WTC11 (cell line): ENCODE measurements at regions not wholly inside any gene's neighbourhood (a gene's known extent, or its start where the extent isn't known, plus 50 kb on each side); places are given as distances from the start of the nearest gene placed in this dataset.

Experiments
- ATAC-seq: fragments of 200-7000 bp; cut with Tn5 transposase; 2 replicates; pipeline ENCODE4 v1.10.0; 2021; ENCODE audit warnings: mild to moderate bottlenecking, moderate library complexity
- CTCF ChIA-PET: fragments of 300-600 bp; sonication (Branson Sonifier 250); formaldehyde crosslinking; loops from one replicate; lab custom pipeline; 2021; ENCODE audit warnings: antibody characterized with exemption; lab: Charles Lee
- POLR2A ChIA-PET: fragments of 350-600 bp; sonication (Branson Sonifier 250); formaldehyde crosslinking; loops from one replicate; lab custom pipeline; 2021; ENCODE audit warnings: antibody characterized with exemption; lab: Charles Lee
- DNase-seq: peaks from one replicate; pipeline ENCODE4 v3.0.0; 2021; ENCODE audit warnings: low spot score
- H3K27ac Mint-ChIP-seq: 2 replicates; pipeline ENCODE4 v1.8.0; 2021; ENCODE audit warnings: mixed read lengths
- H3K27me3 Mint-ChIP-seq: 2 replicates; pipeline ENCODE4 v1.8.0; 2021; ENCODE audit warnings: low read depth, mild to moderate bottlenecking, moderate library complexity, mixed read lengths
- H3K36me3 Mint-ChIP-seq: 2 replicates; pipeline ENCODE4 v1.8.0; 2021; ENCODE audit warnings: mixed read lengths
- H3K4me1 Mint-ChIP-seq: 2 replicates; pipeline ENCODE4 v1.8.0; 2022; ENCODE audit warnings: mixed read lengths
- H3K4me3 Mint-ChIP-seq: 2 replicates; pipeline ENCODE4 v1.8.0; 2021; ENCODE audit warnings: mild to moderate bottlenecking, moderate library complexity, mixed read lengths
- H3K9me3 Mint-ChIP-seq: 2 replicates; pipeline ENCODE4 v1.8.0; 2021; ENCODE audit warnings: mixed read lengths
- CBFB ChIP-seq: sonication (generic); formaldehyde crosslinking; IDR thresholded peaks from 2 replicates; pipeline ENCODE4 v1.8.1; 2022; ENCODE audit warnings: mild to moderate bottlenecking, low read depth, missing genetic modification reagents
- ELF4 ChIP-seq: sonication (generic); formaldehyde crosslinking; IDR thresholded peaks from 2 replicates; pipeline ENCODE4 v1.8.1; 2022; ENCODE audit warnings: low read depth, mild to moderate bottlenecking, moderate library complexity, missing genetic modification reagents
- EMX1 ChIP-seq: fragments of 250-450 bp; sonication (Bioruptor Pico); IDR thresholded peaks from 2 replicates; pipeline ENCODE4 v1.8.0; 2021; ENCODE audit warnings: mild to moderate bottlenecking
- ESRRA ChIP-seq: sonication (generic); formaldehyde crosslinking; IDR thresholded peaks from 2 replicates; pipeline ENCODE4 v1.8.1; 2022; ENCODE audit warnings: mild to moderate bottlenecking, missing genetic modification reagents, borderline replicate concordance
- FOXJ3 ChIP-seq: sonication (generic); formaldehyde crosslinking; IDR thresholded peaks from 2 replicates; pipeline ENCODE4 v1.9.0; 2021; ENCODE audit warnings: missing genetic modification reagents, mild to moderate bottlenecking, borderline replicate concordance
- FOXP1 ChIP-seq: sonication (generic); formaldehyde crosslinking; IDR thresholded peaks from 2 replicates; pipeline ENCODE4 v1.8.0; 2022; ENCODE audit warnings: missing genetic modification reagents, mild to moderate bottlenecking, moderate library complexity, borderline replicate concordance
- JUN ChIP-seq: sonication (generic); formaldehyde crosslinking; IDR thresholded peaks from 2 replicates; pipeline ENCODE4 v1.8.0; 2023; ENCODE audit warnings: mild to moderate bottlenecking, missing genetic modification reagents
- NFE2L1 ChIP-seq: sonication (generic); formaldehyde crosslinking; IDR thresholded peaks from 2 replicates; pipeline ENCODE4 v1.8.1; 2023; ENCODE audit warnings: missing genetic modification reagents
- NR3C1 ChIP-seq: sonication (generic); formaldehyde crosslinking; conservative IDR thresholded peaks from 2 replicates; pipeline ENCODE4 v1.8.1; 2023; ENCODE audit warnings: low read depth, mild to moderate bottlenecking, missing genetic modification reagents
- PRRX2 ChIP-seq: fragments of 250-450 bp; sonication (Bioruptor Pico); IDR thresholded peaks from 2 replicates; pipeline ENCODE4 v1.8.0; 2021; ENCODE audit warnings: mild to moderate bottlenecking
- RELA ChIP-seq: sonication (generic); formaldehyde crosslinking; IDR thresholded peaks from 2 replicates; pipeline ENCODE4 v1.8.1; 2022; ENCODE audit warnings: missing genetic modification reagents, mild to moderate bottlenecking, borderline replicate concordance
- SP1 ChIP-seq: sonication (generic); formaldehyde crosslinking; conservative IDR thresholded peaks from 2 replicates; pipeline ENCODE4 v1.8.1; 2022; ENCODE audit warnings: missing genetic modification reagents
- TEAD1 ChIP-seq: sonication (generic); formaldehyde crosslinking; IDR thresholded peaks from 2 replicates; pipeline ENCODE4 v1.8.0; 2022; ENCODE audit warnings: mild to moderate bottlenecking, missing genetic modification reagents
- ZNF671 ChIP-seq: fragments of 250-450 bp; sonication (Bioruptor Pico); IDR thresholded peaks from 2 replicates; pipeline ENCODE4 v1.8.0; 2021; ENCODE audit warnings: mild to moderate bottlenecking
- TF ChIP-seq, protein P1 (sequence below): sonication (generic); formaldehyde crosslinking; IDR thresholded peaks from 2 replicates; pipeline ENCODE4 v1.8.0; 2022; ENCODE audit warnings: mild to moderate bottlenecking, missing genetic modification reagents
- TF ChIP-seq, protein P2 (sequence below): sonication (generic); formaldehyde crosslinking; IDR thresholded peaks from 2 replicates; pipeline ENCODE4 v1.8.1; 2023; ENCODE audit warnings: mild to moderate bottlenecking, missing genetic modification reagents, moderate library complexity
- TF ChIP-seq, protein P3 (sequence below): sonication (generic); formaldehyde crosslinking; IDR thresholded peaks from 2 replicates; pipeline ENCODE4 v1.8.0; 2023; ENCODE audit warnings: missing genetic modification reagents
- TF ChIP-seq, protein P4 (sequence below): sonication (generic); formaldehyde crosslinking; IDR thresholded peaks from 2 replicates; pipeline ENCODE4 v1.8.0; 2022; ENCODE audit warnings: mild to moderate bottlenecking, missing genetic modification reagents
- TF ChIP-seq, protein P5 (sequence below): fragments of 250-450 bp; sonication (Bioruptor Pico); IDR thresholded peaks from 2 replicates; pipeline ENCODE4 v1.9.0; 2021; ENCODE audit warnings: mild to moderate bottlenecking
- TF ChIP-seq, protein P6 (sequence below): fragments of 200-600 bp; IDR thresholded peaks from 2 replicates; pipeline ENCODE4 v1.8.0; 2022; ENCODE audit warnings: antibody characterized with exemption
- TF ChIP-seq, protein P7 (sequence below): sonication (generic); formaldehyde crosslinking; IDR thresholded peaks from 2 replicates; pipeline ENCODE4 v1.8.1; 2022; ENCODE audit warnings: low read depth, mild to moderate bottlenecking, moderate library complexity, missing genetic modification reagents, borderline replicate concordance
- TF ChIP-seq, protein P8 (sequence below): fragments of 250-450 bp; sonication (Bioruptor Pico); IDR thresholded peaks from 2 replicates; pipeline ENCODE4 v1.8.0; 2021; ENCODE audit warnings: mild to moderate bottlenecking

DNA sequence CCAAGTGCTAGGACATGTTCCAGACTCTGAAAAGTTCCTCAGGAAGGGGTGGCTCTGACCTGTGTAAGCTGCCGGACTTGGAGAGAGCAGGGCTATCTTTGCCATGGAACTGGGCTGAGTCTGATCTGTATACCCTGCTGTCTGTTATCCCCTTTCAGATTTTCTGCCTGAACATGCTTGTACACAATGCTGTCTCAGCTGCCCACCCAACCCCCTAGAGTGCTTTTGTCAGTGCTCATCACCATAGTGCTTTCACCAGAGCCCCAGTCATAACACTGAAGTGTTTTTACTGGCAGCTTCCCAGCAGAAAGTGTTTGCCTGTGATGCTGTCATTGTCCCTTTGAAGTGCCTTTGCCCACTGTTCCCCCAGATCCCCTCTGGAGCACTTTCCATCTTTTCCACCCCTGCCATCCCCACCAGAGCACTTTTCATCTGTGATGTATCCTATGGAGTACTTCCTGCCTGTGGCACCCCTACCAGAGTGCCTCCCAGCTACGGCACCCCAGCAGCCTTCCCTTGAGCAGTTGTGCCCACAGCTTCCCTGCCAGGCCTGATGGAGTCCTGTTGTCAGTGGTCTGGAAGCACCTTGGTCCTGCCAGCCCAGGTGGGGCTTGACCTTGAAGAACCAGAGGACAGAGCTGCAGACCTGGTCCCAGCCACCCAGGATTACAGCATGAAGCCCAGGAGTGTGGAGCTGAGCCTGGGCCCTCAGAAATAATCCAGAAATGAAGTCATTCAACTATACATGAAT is 397.7 kb downstream of the DIPK2A start:
- Mint-ChIP-seq H3K4me1 (peaks cover 15% of the 10 kb centered on the region), H3K27ac (no peak overlapping the region), H3K9me3 (peaks cover 52% of the 10 kb centered on the region), H3K27me3 (no peaks in the 10 kb centered on the region; the same call in 1 of the 2 replicates), H3K36me3 (peaks cover 35% of the 10 kb centered on the region), H3K4me3 (no peak overlapping the region)
- ATAC-seq (no peak), DNase-seq (no peak)
- TF ChIP-seq FOXJ3 (CRISPR knock-in tag) (no peak), EMX1 (no peak), NR3C1 (no peak), FOXP1 (CRISPR knock-in tag) (no peak), CBFB (CRISPR knock-in tag) (no peak), PRRX2 (CRISPR knock-in tag) (no peak), RELA (CRISPR knock-in tag) (no peak), TEAD1 (CRISPR knock-in tag) (no peak), ELF4 (no peak), JUN (no peak), ESRRA (CRISPR knock-in tag) (no peak)
- TF ChIP-seq, protein P1, sequence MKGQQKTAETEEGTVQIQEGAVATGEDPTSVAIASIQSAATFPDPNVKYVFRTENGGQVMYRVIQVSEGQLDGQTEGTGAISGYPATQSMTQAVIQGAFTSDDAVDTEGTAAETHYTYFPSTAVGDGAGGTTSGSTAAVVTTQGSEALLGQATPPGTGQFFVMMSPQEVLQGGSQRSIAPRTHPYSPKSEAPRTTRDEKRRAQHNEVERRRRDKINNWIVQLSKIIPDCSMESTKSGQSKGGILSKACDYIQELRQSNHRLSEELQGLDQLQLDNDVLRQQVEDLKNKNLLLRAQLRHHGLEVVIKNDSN (CRISPR knock-in tag) = no peak
- TF ChIP-seq, protein P2, sequence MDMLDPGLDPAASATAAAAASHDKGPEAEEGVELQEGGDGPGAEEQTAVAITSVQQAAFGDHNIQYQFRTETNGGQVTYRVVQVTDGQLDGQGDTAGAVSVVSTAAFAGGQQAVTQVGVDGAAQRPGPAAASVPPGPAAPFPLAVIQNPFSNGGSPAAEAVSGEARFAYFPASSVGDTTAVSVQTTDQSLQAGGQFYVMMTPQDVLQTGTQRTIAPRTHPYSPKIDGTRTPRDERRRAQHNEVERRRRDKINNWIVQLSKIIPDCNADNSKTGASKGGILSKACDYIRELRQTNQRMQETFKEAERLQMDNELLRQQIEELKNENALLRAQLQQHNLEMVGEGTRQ (CRISPR knock-in tag) = no peak
- TF ChIP-seq, protein P3, sequence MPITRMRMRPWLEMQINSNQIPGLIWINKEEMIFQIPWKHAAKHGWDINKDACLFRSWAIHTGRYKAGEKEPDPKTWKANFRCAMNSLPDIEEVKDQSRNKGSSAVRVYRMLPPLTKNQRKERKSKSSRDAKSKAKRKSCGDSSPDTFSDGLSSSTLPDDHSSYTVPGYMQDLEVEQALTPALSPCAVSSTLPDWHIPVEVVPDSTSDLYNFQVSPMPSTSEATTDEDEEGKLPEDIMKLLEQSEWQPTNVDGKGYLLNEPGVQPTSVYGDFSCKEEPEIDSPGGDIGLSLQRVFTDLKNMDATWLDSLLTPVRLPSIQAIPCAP (CRISPR knock-in tag) = no peak
- TF ChIP-seq, protein P4, sequence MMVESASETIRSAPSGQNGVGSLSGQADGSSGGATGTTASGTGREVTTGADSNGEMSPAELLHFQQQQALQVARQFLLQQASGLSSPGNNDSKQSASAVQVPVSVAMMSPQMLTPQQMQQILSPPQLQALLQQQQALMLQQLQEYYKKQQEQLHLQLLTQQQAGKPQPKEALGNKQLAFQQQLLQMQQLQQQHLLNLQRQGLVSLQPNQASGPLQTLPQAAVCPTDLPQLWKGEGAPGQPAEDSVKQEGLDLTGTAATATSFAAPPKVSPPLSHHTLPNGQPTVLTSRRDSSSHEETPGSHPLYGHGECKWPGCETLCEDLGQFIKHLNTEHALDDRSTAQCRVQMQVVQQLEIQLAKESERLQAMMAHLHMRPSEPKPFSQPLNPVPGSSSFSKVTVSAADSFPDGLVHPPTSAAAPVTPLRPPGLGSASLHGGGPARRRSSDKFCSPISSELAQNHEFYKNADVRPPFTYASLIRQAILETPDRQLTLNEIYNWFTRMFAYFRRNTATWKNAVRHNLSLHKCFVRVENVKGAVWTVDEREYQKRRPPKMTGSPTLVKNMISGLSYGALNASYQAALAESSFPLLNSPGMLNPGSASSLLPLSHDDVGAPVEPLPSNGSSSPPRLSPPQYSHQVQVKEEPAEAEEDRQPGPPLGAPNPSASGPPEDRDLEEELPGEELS = no peak
- TF ChIP-seq, protein P5, sequence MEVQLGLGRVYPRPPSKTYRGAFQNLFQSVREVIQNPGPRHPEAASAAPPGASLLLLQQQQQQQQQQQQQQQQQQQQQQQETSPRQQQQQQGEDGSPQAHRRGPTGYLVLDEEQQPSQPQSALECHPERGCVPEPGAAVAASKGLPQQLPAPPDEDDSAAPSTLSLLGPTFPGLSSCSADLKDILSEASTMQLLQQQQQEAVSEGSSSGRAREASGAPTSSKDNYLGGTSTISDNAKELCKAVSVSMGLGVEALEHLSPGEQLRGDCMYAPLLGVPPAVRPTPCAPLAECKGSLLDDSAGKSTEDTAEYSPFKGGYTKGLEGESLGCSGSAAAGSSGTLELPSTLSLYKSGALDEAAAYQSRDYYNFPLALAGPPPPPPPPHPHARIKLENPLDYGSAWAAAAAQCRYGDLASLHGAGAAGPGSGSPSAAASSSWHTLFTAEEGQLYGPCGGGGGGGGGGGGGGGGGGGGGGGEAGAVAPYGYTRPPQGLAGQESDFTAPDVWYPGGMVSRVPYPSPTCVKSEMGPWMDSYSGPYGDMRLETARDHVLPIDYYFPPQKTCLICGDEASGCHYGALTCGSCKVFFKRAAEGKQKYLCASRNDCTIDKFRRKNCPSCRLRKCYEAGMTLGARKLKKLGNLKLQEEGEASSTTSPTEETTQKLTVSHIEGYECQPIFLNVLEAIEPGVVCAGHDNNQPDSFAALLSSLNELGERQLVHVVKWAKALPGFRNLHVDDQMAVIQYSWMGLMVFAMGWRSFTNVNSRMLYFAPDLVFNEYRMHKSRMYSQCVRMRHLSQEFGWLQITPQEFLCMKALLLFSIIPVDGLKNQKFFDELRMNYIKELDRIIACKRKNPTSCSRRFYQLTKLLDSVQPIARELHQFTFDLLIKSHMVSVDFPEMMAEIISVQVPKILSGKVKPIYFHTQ (CRISPR knock-in tag) = no peak
- TF ChIP-seq, protein P6, sequence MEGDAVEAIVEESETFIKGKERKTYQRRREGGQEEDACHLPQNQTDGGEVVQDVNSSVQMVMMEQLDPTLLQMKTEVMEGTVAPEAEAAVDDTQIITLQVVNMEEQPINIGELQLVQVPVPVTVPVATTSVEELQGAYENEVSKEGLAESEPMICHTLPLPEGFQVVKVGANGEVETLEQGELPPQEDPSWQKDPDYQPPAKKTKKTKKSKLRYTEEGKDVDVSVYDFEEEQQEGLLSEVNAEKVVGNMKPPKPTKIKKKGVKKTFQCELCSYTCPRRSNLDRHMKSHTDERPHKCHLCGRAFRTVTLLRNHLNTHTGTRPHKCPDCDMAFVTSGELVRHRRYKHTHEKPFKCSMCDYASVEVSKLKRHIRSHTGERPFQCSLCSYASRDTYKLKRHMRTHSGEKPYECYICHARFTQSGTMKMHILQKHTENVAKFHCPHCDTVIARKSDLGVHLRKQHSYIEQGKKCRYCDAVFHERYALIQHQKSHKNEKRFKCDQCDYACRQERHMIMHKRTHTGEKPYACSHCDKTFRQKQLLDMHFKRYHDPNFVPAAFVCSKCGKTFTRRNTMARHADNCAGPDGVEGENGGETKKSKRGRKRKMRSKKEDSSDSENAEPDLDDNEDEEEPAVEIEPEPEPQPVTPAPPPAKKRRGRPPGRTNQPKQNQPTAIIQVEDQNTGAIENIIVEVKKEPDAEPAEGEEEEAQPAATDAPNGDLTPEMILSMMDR = no peak
- ChIA-PET POLR2A (no interaction called here), CTCF (no interaction called here)

DNA sequence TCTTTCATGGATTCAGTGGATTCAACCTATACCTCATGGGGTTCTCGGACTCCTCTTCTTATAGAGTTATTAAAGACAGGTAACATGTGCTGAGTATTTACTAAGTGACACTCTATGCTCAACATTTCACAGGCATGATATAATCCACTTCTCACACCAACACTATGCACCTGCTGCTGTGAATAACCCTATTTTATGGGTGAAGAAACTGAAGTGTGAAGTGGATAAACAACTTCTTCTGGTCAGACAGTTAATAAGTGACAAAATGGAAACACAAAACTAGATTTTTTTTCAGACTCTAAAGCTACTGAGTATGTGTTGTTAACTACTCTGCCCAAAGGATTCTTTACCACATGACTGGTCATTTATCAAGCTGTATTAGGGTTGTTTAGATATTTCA is 403.5 kb downstream of the DIPK2A start:
- DNase-seq = no peak
- ChIA-PET CTCF (no interaction called here), POLR2A (no interaction called here)
- Mint-ChIP-seq H3K27ac (no peak overlapping the region), H3K36me3 (no peaks in the 10 kb centered on the region), H3K4me3 (no peak overlapping the region), H3K9me3 (peaks cover 16% of the 10 kb centered on the region), H3K27me3 (no peaks in the 10 kb centered on the region), H3K4me1 (peaks cover 10% of the 10 kb centered on the region)
- ATAC-seq = no peak
- TF ChIP-seq FOXP1 (CRISPR knock-in tag) (no peak), SP1 (no peak), NFE2L1 (CRISPR knock-in tag) (no peak), ZNF671 (CRISPR knock-in tag) (no peak)
- TF ChIP-seq, protein P7, sequence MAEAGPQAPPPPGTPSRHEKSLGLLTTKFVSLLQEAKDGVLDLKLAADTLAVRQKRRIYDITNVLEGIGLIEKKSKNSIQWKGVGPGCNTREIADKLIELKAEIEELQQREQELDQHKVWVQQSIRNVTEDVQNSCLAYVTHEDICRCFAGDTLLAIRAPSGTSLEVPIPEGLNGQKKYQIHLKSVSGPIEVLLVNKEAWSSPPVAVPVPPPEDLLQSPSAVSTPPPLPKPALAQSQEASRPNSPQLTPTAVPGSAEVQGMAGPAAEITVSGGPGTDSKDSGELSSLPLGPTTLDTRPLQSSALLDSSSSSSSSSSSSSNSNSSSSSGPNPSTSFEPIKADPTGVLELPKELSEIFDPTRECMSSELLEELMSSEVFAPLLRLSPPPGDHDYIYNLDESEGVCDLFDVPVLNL (CRISPR knock-in tag) = no peak
- TF ChIP-seq, protein P8, sequence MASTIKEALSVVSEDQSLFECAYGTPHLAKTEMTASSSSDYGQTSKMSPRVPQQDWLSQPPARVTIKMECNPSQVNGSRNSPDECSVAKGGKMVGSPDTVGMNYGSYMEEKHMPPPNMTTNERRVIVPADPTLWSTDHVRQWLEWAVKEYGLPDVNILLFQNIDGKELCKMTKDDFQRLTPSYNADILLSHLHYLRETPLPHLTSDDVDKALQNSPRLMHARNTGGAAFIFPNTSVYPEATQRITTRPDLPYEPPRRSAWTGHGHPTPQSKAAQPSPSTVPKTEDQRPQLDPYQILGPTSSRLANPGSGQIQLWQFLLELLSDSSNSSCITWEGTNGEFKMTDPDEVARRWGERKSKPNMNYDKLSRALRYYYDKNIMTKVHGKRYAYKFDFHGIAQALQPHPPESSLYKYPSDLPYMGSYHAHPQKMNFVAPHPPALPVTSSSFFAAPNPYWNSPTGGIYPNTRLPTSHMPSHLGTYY (CRISPR knock-in tag) = no peak
